ENCODE measurements at regions not wholly inside any gene's neighbourhood (a gene's known extent, or its start where the extent isn't known, plus 50 kb on each side); places are given as distances from the start of the nearest gene placed in this dataset.

- TF ChIP-seq POLR2A (IDR thresholded peaks at IDR 0.05) (no peak), CTCF (IDR thresholded peaks at IDR 0.05) (no peak)
Measured at GRCh38 chr6:93496548-93496947, 77.2 kb upstream of the EPHA7 start.

Measured in right lobe of liver (tissue), 4 donors.